DND-41 (cell line): ENCODE measurements at regions not wholly inside any gene's neighbourhood (a gene's known extent, or its start where the extent isn't known, plus 50 kb on each side); places are given as distances from the start of the nearest gene placed in this dataset.

Experiments
- CTCF ChIP-seq: IDR thresholded peaks from 2 replicates; pipeline ENCODE4 v1.5.1; 2012; ENCODE audit warnings: borderline replicate concordance, low read length, moderate library complexity, mild to moderate bottlenecking; ENCODE audit not compliant: poor library complexity, severe bottlenecking; ENCODE audit errors: extremely low read depth
- EZH2 ChIP-seq: IDR thresholded peaks from 3 replicates; pipeline ENCODE4 v1.6.1; 2012; ENCODE audit warnings: borderline replicate concordance, low read depth, mild to moderate bottlenecking, moderate library complexity, low read length, inconsistent platforms; ENCODE audit not compliant: severe bottlenecking

- TF ChIP-seq CTCF, result no peak
- no peak for TF ChIP-seq EZH2
Observed at GRCh38 chr1:234892642-234893041, 236.0 kb downstream of the TOMM20 start.
